ENCODE measurements at regions not wholly inside any gene's neighbourhood (a gene's known extent, or its start where the extent isn't known, plus 50 kb on each side); places are given as distances from the start of the nearest gene placed in this dataset.

- Histone ChIP-seq H4K91ac (ENCODE audit: insufficient read depth, low read depth, low read length) (peak overlapping the region; percentile 89), H3K4me3 (ENCODE audit: insufficient read depth, low read depth, low read length) (no peak overlapping the region), H3K4me2 (ENCODE audit: low read depth, low read length) (no peak overlapping the region), H3K4ac (ENCODE audit: low read depth, low read length) (peak overlapping the region; percentile 91), H3K36me3 (ENCODE audit: control insufficient read depth, insufficient read depth, low read length) (no peaks in the 10 kb centered on the region), H2AK9ac (replicated peaks; ENCODE audit: low read depth, low read length, poor library complexity) (peak overlapping the region; percentile 6), H3K9me3 (ENCODE audit: control insufficient read depth, insufficient read depth, low read length) (no peaks in the 10 kb centered on the region), H3K4me1 (ENCODE audit: control insufficient read depth, insufficient read depth, low read length) (peaks cover 47% of the 10 kb centered on the region), H4K8ac (ENCODE audit: low read depth in 2 of 2, low read length in 2 of 2) (peak overlapping the region; percentile 25 to 88), H2AK5ac (ENCODE audit: low read depth, low read length) (peak overlapping the region; percentile 86), H3K27me3 (ENCODE audit: control insufficient read depth, insufficient read depth, low read length) (no peaks in the 10 kb centered on the region), H3K9ac (ENCODE audit: low read depth, low read length) (peak overlapping the region; percentile 18; the same call in 1 of the 2 replicates), H3K18ac (ENCODE audit: low read depth, low read length) (peak overlapping the region; percentile 70), H3K23ac (ENCODE audit: low read depth, low read length) (peak overlapping the region; percentile 77), H3K27ac (ENCODE audit: insufficient read depth, low read length) (peak overlapping the region; percentile 83), H3K56ac (ENCODE audit: extremely low read depth, insufficient read depth, low read length) (peak overlapping the region; percentile 70), H4K20me1 (ENCODE audit: insufficient read depth, low read length) (no peaks in the 10 kb centered on the region), H2BK5ac (ENCODE audit: low read depth, low read length, poor library complexity, severe bottlenecking) (peak overlapping the region; percentile 93), H2BK20ac (ENCODE audit: low read depth, low read length) (peak overlapping the region; percentile 90), H2BK120ac (ENCODE audit: low read depth, low read length) (peak overlapping the region; percentile 94), H3K14ac (replicated peaks; ENCODE audit: low read depth, low read length) (peak overlapping the region; percentile 80), H2BK15ac (ENCODE audit: low read depth, low read length) (peak overlapping the region; percentile 52), H3K79me1 (ENCODE audit: low read depth in 1 of 2, low read length in 2 of 2) (peaks cover 0 to 18% of the 10 kb centered on the region in 2 experiments; a peak in 1 of 4 replicates), H4K5ac (ENCODE audit: low read depth, low read length) (peak overlapping the region; percentile 84; the same call in 1 of the 2 replicates), H2AFZ (replicated peaks; ENCODE audit: low read length, poor library complexity) (peak overlapping the region; percentile 15), H3K9me1 (ENCODE audit: insufficient read depth, low read length) (peaks cover 53% of the 10 kb centered on the region)
- DNase-seq (peak; percentile 18), ATAC-seq (ENCODE audit: low read depth) (no peak)
- dilution Hi-C loops (cut with HindIII; ENCODE audit: low sequenced_read_pairs, unreplicated experiment), result no loop called here
- intact Hi-C loops (cut with micrococcal nuclease), result loop anchor here (2.0 to 5.0 kb wide), 4 partner anchors 53 to 200 kb away; partner anchors contain the start of gene ADRB2
- in situ Hi-C loops (cut with MboI; ENCODE audit: low sequenced_read_pairs), result no loop called here
- no CpG with 5 or more reads among the region's 1 CpG for WGBS, 2 experiments (ENCODE audit: extremely low coverage in 2 of 2, insufficient read length in 1 of 2)
- TF ChIP-seq MXI1 (IDR thresholded peaks at IDR 0.05; ENCODE audit: borderline replicate concordance, low read depth, low read length) (no peak), CEBPB (IDR thresholded peaks at IDR 0.05; ENCODE audit: low read depth, low read length) (peak; percentile 30; the same call in 1 of the 2 replicates)
- POLR2A ChIA-PET (ENCODE audit: unreplicated experiment), result no interaction called here
- CTCF ChIA-PET, result interaction anchor here (0.7 to 1.7 kb wide), 4 partner anchors 14 to 203 kb away, joined by 3 to 5 read pairs (median 4); no protein-coding TSS in a partner anchor
- no TSS peak for BruUV-seq (replicated peaks)
Measured at GRCh38 chr5:148912146-148912545, 85.7 kb downstream of the ADRB2 start.

Measured in IMR-90 (cell line).